ENCODE measurements at regions not wholly inside any gene's neighbourhood (a gene's known extent, or its start where the extent isn't known, plus 50 kb on each side); places are given as distances from the start of the nearest gene placed in this dataset.
A peak's percentile ranks its signal among the peaks of the same experiment; 100 is the strongest.

GRCh38 chr9:89837162-89837933 is 232.5 kb downstream of the GADD45G start:
- DNase-seq (ENCODE audit: low spot score in 2 of 2), result peak in 1 of 2 donors; percentile 13
- Mint-ChIP-seq H3K4me3 (no peak overlapping the region), H3K4me1 (no peaks in the 10 kb centered on the region), H3K36me3 (no peaks in the 10 kb centered on the region), H3K27ac (no peak overlapping the region), H3K9me3 (no peaks in the 10 kb centered on the region)
- ATAC-seq, result no peak

GRCh38 chr9:89837934-89838310 is 233.1 kb downstream of the GADD45G start:
- H3K27ac Mint-ChIP-seq, result no peak overlapping the region
- ATAC-seq (peak; percentile 24), DNase-seq (ENCODE audit: low spot score in 2 of 2) (no peak)
- H3K4me1 Mint-ChIP-seq, result no peaks in the 10 kb centered on the region
- no peaks in the 10 kb centered on the region for H3K36me3 Mint-ChIP-seq
- H3K9me3 Mint-ChIP-seq, result no peaks in the 10 kb centered on the region
- no peak overlapping the region for H3K4me3 Mint-ChIP-seq

- Mint-ChIP-seq H3K4me1 (no peaks in the 10 kb centered on the region), H3K36me3 (no peaks in the 10 kb centered on the region), H3K9me3 (no peaks in the 10 kb centered on the region), H3K27ac (no peak overlapping the region), H3K4me3 (no peak overlapping the region)
- peak in 1 of 2 donors; percentile 12 for DNase-seq (ENCODE audit: low spot score in 2 of 2)
- ATAC-seq, result no peak
Measured at GRCh38 chr9:89838621-89839020, 233.8 kb downstream of the GADD45G start.

GRCh38 chr9:89839449-89839848 is 234.6 kb downstream of the GADD45G start:
- no peaks in the 10 kb centered on the region for H3K4me1 Mint-ChIP-seq
- H3K4me3 Mint-ChIP-seq, result no peak overlapping the region
- no peaks in the 10 kb centered on the region for H3K9me3 Mint-ChIP-seq
- no peaks in the 10 kb centered on the region for H3K36me3 Mint-ChIP-seq
- DNase-seq (ENCODE audit: low spot score in 2 of 2) (peak in 1 of 2 donors; percentile 28), ATAC-seq (no peak)
- no peak overlapping the region for H3K27ac Mint-ChIP-seq

GRCh38 chr9:89839952-89840351 is 235.1 kb downstream of the GADD45G start:
- Mint-ChIP-seq H3K4me1 (no peaks in the 10 kb centered on the region), H3K36me3 (no peaks in the 10 kb centered on the region), H3K9me3 (no peaks in the 10 kb centered on the region), H3K27ac (no peak overlapping the region), H3K4me3 (no peak overlapping the region)
- ATAC-seq, result no peak
- no peak for DNase-seq (ENCODE audit: low spot score in 2 of 2)

- Mint-ChIP-seq H3K36me3 (no peaks in the 10 kb centered on the region), H3K27ac (no peak overlapping the region), H3K9me3 (no peaks in the 10 kb centered on the region), H3K4me3 (no peak overlapping the region), H3K4me1 (no peaks in the 10 kb centered on the region)
- DNase-seq (ENCODE audit: low spot score in 2 of 2), result no peak
- no peak for ATAC-seq
Measured at GRCh38 chr9:89841456-89841855, 236.6 kb downstream of the GADD45G start.

GRCh38 chr9:89842267-89842768 is 237.5 kb downstream of the GADD45G start:
- no peaks in the 10 kb centered on the region for H3K36me3 Mint-ChIP-seq
- no peak overlapping the region for H3K27ac Mint-ChIP-seq
- H3K9me3 Mint-ChIP-seq, result no peaks in the 10 kb centered on the region
- DNase-seq (ENCODE audit: low spot score in 2 of 2), result peak in 1 of 2 donors; percentile 40
- no peak for ATAC-seq
- H3K4me3 Mint-ChIP-seq, result no peak overlapping the region
- no peaks in the 10 kb centered on the region for H3K4me1 Mint-ChIP-seq

GRCh38 chr9:89843074-89843473 is 238.3 kb downstream of the GADD45G start:
- ATAC-seq (no peak), DNase-seq (ENCODE audit: low spot score in 2 of 2) (peak in 1 of 2 donors; percentile 15)
- no peak overlapping the region for H3K27ac Mint-ChIP-seq
- H3K4me3 Mint-ChIP-seq, result no peak overlapping the region
- no peaks in the 10 kb centered on the region for H3K36me3 Mint-ChIP-seq
- no peaks in the 10 kb centered on the region for H3K4me1 Mint-ChIP-seq
- H3K9me3 Mint-ChIP-seq, result no peaks in the 10 kb centered on the region

- no peak for ATAC-seq
- H3K27ac Mint-ChIP-seq, result no peak overlapping the region
- no peaks in the 10 kb centered on the region for H3K36me3 Mint-ChIP-seq
- peak in 1 of 2 donors; percentile 26 for DNase-seq (ENCODE audit: low spot score in 2 of 2)
- no peaks in the 10 kb centered on the region for H3K9me3 Mint-ChIP-seq
- no peaks in the 10 kb centered on the region for H3K4me1 Mint-ChIP-seq
- H3K4me3 Mint-ChIP-seq, result no peak overlapping the region
Measured at GRCh38 chr9:89843591-89843990, 238.8 kb downstream of the GADD45G start.

- H3K9me3 Mint-ChIP-seq, result no peaks in the 10 kb centered on the region
- no peaks in the 10 kb centered on the region for H3K36me3 Mint-ChIP-seq
- H3K27ac Mint-ChIP-seq, result no peak overlapping the region
- DNase-seq (ENCODE audit: low spot score in 2 of 2), result peak in 1 of 2 donors; percentile 22
- H3K4me1 Mint-ChIP-seq, result no peaks in the 10 kb centered on the region
- no peak overlapping the region for H3K4me3 Mint-ChIP-seq
- no peak for ATAC-seq
Measured at GRCh38 chr9:89844075-89844474, 239.3 kb downstream of the GADD45G start.

- Mint-ChIP-seq H3K27ac (no peak overlapping the region), H3K4me3 (no peak overlapping the region), H3K9me3 (no peaks in the 10 kb centered on the region), H3K4me1 (no peaks in the 10 kb centered on the region), H3K36me3 (no peaks in the 10 kb centered on the region)
- DNase-seq (ENCODE audit: low spot score in 2 of 2), result peak in 1 of 2 donors; percentile 13
- ATAC-seq, result no peak
Measured at GRCh38 chr9:89844535-89844934, 239.7 kb downstream of the GADD45G start.

GRCh38 chr9:89845321-89845720 is 240.5 kb downstream of the GADD45G start:
- no peaks in the 10 kb centered on the region for H3K36me3 Mint-ChIP-seq
- H3K9me3 Mint-ChIP-seq, result no peaks in the 10 kb centered on the region
- H3K4me1 Mint-ChIP-seq, result no peaks in the 10 kb centered on the region
- ATAC-seq, result no peak
- peak in 1 of 2 donors; percentile 45 for DNase-seq (ENCODE audit: low spot score in 2 of 2)
- no peak overlapping the region for H3K4me3 Mint-ChIP-seq
- no peak overlapping the region for H3K27ac Mint-ChIP-seq

- Mint-ChIP-seq H3K9me3 (no peaks in the 10 kb centered on the region), H3K4me3 (no peak overlapping the region), H3K4me1 (no peaks in the 10 kb centered on the region), H3K36me3 (no peaks in the 10 kb centered on the region), H3K27ac (no peak overlapping the region)
- ATAC-seq, result no peak
- DNase-seq (ENCODE audit: low spot score in 2 of 2), result peak in 1 of 2 donors; percentile 22
Measured at GRCh38 chr9:89845862-89846261, 241.1 kb downstream of the GADD45G start.

GRCh38 chr9:89848060-89849040 is 243.5 kb downstream of the GADD45G start:
- Mint-ChIP-seq H3K27ac (no peak overlapping the region), H3K9me3 (no peaks in the 10 kb centered on the region), H3K36me3 (no peaks in the 10 kb centered on the region), H3K4me1 (no peaks in the 10 kb centered on the region), H3K4me3 (no peak overlapping the region)
- peak in 1 of 2 donors; percentile 43 for DNase-seq (ENCODE audit: low spot score in 2 of 2)
- ATAC-seq, result peak; percentile 22

- Mint-ChIP-seq H3K4me3 (no peak overlapping the region), H3K4me1 (no peaks in the 10 kb centered on the region), H3K27ac (no peak overlapping the region), H3K36me3 (no peaks in the 10 kb centered on the region), H3K9me3 (no peaks in the 10 kb centered on the region)
- ATAC-seq (no peak), DNase-seq (ENCODE audit: low spot score in 2 of 2) (peak in 1 of 2 donors; percentile 38)
Measured at GRCh38 chr9:89849096-89849495, 244.3 kb downstream of the GADD45G start.

All from stimulated activated effector memory CD8-positive, alpha-beta T cell treated with anti-CD3 and anti-CD28 coated beads, Interleukin-12 subunit alpha, Interleukin-12 subunit beta, amount 100 ng/mL, for 72 hours (primary cell).